Upper lobe of left lung (tissue), 6 donors: ENCODE measurements at regions not wholly inside any gene's neighbourhood (a gene's known extent, or its start where the extent isn't known, plus 50 kb on each side); places are given as distances from the start of the nearest gene placed in this dataset.

Experiments used
- ATAC-seq, 2 donors: fragments of 200-7000 bp; cut with Tn5 transposase; one replicate each; pipeline ENCODE4 v1.9.1; 2022; ENCODE audit warnings: mild to moderate bottlenecking in 2 of 2, moderate library complexity in 2 of 2; ENCODE audit not compliant: low FRiP score in 2 of 2
- DNase-seq, 2 donors: peaks; one replicate each; pipeline ENCODE4 v3.0.0-alpha.2; 2019 to 2020
- H3K27ac ChIP-seq, 4 donors: fragments of 200-600 bp; sonication (generic); one replicate each; pipeline ENCODE4 v1.5.1; 2016 to 2019
- H3K27me3 ChIP-seq, 4 donors: fragments of 200-600 bp; sonication (generic); one replicate each; pipeline ENCODE4 v1.5.1; 2017 to 2019
- H3K36me3 ChIP-seq, 4 donors: fragments of 200-600 bp; sonication (generic); one replicate each; pipeline ENCODE4 v1.5.1; 2016 to 2019
- H3K4me1 ChIP-seq, 4 donors: fragments of 200-600 bp; sonication (generic); one replicate each; pipeline ENCODE4 v1.5.1; 2018 to 2019
- H3K4me3 ChIP-seq, 4 donors: fragments of 200-600 bp; sonication (generic); one replicate each; pipeline ENCODE4 v1.5.1; 2017 to 2019; ENCODE audit warnings: mild to moderate bottlenecking in 2 of 4, moderate library complexity in 1 of 4
- H3K9me3 ChIP-seq, 4 donors: fragments of 200-600 bp; sonication (generic); one replicate each; pipeline ENCODE4 v1.5.1; 2018 to 2019
- CTCF ChIP-seq, 6 experiments: fragments of 450-650 bp in 4 of 6; fragments of 200-600 bp in 2 of 6; sonication (generic) in 2 of 6; IDR thresholded peaks; one replicate each; pipeline ENCODE4 v1.5.1; 2016 to 2019; ENCODE audit warnings: antibody characterized with exemption in 6 of 6
- EP300 ChIP-seq, 4 donors: sonication (generic); formaldehyde crosslinking; IDR thresholded peaks; one replicate each; pipeline ENCODE4 v1.5.1; 2017; ENCODE audit warnings: antibody characterized with exemption in 4 of 4, control low read depth in 2 of 4
- POLR2A ChIP-seq, 4 donors: fragments of 450-650 bp; IDR thresholded peaks; one replicate each; pipeline ENCODE4 v1.5.1; 2016 to 2017; ENCODE audit warnings: antibody characterized with exemption in 4 of 4, mild to moderate bottlenecking in 2 of 4
- POLR2AphosphoS5 ChIP-seq, 2 donors: sonication (generic); formaldehyde crosslinking; IDR thresholded peaks; one replicate each; pipeline ENCODE4 v1.5.1; 2017; ENCODE audit warnings: antibody characterized with exemption in 2 of 2
- WGBS, 2 donors: methylation state at CpG; one replicate each; pipeline ENCODE4 v1.1.5; 2017 to 2018; 5-methylcytosine and 5-hydroxymethylcytosine counted together
- donor health status: DM: no; HTN: no; CAD: no; lungs with moderate emphysema.
- donor health status: DM: no; HTN: yes; CAD: no; lungs with severe emphysema.

GRCh38 chrX:118901991-118902390, 72.4 kb upstream of the LONRF3 start:
- ATAC-seq, result no peak
- Histone ChIP-seq H3K4me1 (no peaks in the 10 kb centered on the region), H3K4me3 (no peak overlapping the region), H3K27ac (no peak overlapping the region), H3K36me3 (no peaks in the 10 kb centered on the region), H3K9me3 (no peaks in the 10 kb centered on the region), H3K27me3 (no peaks in the 10 kb centered on the region)
- no peak for DNase-seq
- TF ChIP-seq CTCF (IDR thresholded peaks at IDR 0.05) (no peak), POLR2AphosphoS5 (IDR thresholded peaks at IDR 0.05) (no peak), POLR2A (IDR thresholded peaks at IDR 0.05) (no peak), EP300 (IDR thresholded peaks at IDR 0.05) (no peak)
- 86 to 100% methylated on average over 4 of the region's 4 CpGs for WGBS, 2 donors

GRCh38 chrX:118904218-118904617, 70.2 kb upstream of the LONRF3 start:
- Histone ChIP-seq H3K4me3 (no peak overlapping the region), H3K27ac (no peak overlapping the region), H3K36me3 (no peaks in the 10 kb centered on the region), H3K4me1 (no peaks in the 10 kb centered on the region), H3K27me3 (no peaks in the 10 kb centered on the region), H3K9me3 (no peaks in the 10 kb centered on the region)
- TF ChIP-seq POLR2AphosphoS5 (IDR thresholded peaks at IDR 0.05), result no peak
- no peak for TF ChIP-seq EP300 (IDR thresholded peaks at IDR 0.05)
- TF ChIP-seq CTCF (IDR thresholded peaks at IDR 0.05), result no peak
- TF ChIP-seq POLR2A (IDR thresholded peaks at IDR 0.05), result no peak
- no peak for DNase-seq
- ATAC-seq, result no peak

- 59 to 64% methylated on average over 2 of the region's 2 CpGs for WGBS, 2 donors
Measured at GRCh38 chrX:118904664-118905063, 69.8 kb upstream of the LONRF3 start.

More at GRCh38 chrX:118904664-118905063, 69.8 kb upstream of the LONRF3 start:
- TF ChIP-seq POLR2A (IDR thresholded peaks at IDR 0.05) (no peak), POLR2AphosphoS5 (IDR thresholded peaks at IDR 0.05) (no peak), CTCF (IDR thresholded peaks at IDR 0.05) (no peak), EP300 (IDR thresholded peaks at IDR 0.05) (no peak)
- no peaks in the 10 kb centered on the region for H3K4me1 ChIP-seq
- DNase-seq (no peak), ATAC-seq (no peak)
- H3K27ac ChIP-seq, result no peak overlapping the region
- H3K27me3 ChIP-seq, result no peaks in the 10 kb centered on the region
- no peaks in the 10 kb centered on the region for H3K36me3 ChIP-seq
- H3K4me3 ChIP-seq, result no peak overlapping the region
- H3K9me3 ChIP-seq, result no peaks in the 10 kb centered on the region
